ENCODE measurements at regions not wholly inside any gene's neighbourhood (a gene's known extent, or its start where the extent isn't known, plus 50 kb on each side); places are given as distances from the start of the nearest gene placed in this dataset.
"Not testable (repeated sequence)": the region's sequence is repeated elsewhere in the genome, so short reads cannot be mapped to it uniquely, and the experiment has no call there.

DNA sequence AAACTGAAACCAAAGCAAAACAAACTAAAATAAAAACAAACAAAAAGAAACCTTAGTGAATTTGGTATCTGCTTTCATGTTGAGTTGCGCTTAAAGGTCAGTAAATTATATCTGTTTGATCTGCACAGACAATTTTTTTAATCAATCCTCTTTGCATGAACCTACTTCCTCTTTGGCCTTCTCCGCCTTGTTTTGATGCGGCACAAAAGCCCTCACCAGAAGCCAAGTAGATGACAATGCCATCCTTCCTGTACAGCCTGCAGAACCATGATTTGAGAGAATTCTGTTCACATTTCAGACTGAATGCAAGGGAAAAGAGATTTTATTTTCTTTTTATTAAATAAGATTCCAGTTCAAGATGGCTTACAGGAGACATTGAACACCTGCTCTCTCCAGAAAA lies 473.6 kb upstream of the FTMT start:
- peak; percentile 17 for DNase-seq

DNA sequence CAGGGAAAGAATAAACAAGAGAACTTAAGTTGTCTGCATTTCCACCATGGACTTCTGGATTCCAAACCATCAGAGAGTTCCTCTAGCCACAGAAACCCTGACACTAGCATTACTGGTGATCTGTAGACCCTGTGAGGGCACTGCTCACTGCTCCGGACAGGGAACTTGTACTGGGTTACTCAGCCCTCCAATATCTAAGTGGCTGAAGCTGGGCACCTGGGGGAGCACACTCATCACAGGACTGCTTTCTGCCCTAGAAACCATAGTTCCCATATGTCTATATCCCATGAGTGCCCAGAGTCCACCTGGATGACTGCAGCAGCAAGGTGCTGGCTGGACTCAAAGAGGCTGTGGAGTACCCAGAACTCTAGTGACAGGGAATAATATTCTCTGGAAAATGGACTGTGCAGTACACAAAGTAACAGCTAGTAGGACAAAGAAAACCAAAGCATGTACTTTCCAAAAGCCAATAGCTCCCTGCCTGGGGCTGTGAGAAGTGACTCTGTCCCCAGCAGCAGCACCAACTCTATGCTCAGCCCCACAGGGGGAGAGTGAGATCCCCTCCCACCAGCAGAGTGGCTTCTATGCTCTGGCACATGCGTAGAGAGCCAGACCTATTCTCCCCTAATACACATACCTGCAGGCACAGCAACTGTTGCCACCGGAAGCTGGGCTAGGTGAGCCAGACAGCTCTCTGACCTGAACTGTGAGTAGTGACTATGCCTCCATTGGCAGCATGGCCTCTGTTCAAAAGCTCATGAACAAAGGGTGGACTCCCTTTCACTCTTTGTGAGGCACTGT lies 472.9 kb upstream of the FTMT start:
- DNase-seq, result peak; percentile 20

DNA sequence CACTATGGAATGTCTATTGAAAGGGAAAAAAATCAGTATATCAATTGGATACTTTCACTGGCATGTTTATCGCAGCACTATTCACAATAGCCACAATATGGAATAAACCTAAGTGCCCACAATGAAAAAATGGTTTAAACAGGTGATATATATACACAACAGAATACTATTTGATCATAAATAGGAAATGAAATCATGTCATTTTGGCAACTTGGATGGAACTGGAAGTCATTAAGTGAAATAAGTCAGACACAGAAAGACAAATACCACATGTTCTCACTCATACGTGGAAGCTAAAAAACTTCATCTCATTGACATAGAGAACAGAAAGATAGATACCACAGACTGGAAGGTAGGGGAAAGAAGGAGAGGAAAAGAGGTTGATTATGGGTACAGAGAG lies 471.6 kb upstream of the FTMT start:
- no peak for DNase-seq

DNA sequence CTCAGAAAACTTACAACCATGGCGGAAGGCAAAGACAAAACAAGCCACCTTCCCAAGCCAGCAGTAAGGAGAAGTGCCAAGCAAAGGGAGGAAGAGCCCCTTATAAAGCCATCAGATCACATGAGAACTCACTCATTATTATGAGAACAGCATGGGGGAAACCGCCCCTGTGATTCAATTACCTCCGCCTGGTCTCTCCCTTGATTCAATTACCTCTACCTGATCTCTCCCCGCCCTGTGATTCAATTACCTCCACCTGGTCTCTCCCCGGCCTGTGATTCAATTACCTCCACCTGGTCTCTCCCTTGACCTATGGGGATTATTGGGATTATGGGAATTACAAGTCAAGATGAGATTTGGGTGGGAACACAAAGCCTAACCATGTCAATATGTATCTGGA lies 467.3 kb upstream of the FTMT start:
- no peak for DNase-seq

DNA sequence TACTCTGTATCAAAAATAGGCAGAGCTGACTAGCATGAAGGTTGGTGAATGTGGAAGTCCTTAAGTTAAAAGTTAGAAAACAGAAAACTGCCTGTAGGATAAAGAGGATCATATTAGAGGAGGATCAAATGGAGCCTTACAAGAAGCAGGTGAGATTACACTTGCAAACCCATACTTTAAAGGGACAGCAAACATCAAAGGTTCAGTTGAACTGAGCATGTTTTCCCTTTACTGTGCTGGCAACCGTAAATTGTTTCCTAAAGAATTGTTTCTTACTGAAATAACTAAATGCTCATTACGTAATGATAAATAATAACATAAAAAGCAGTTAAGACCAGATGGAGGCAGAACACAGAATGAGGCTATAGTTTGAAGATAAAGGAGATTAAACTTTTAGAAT lies 465.3 kb upstream of the FTMT start:
- no peak for DNase-seq

DNA sequence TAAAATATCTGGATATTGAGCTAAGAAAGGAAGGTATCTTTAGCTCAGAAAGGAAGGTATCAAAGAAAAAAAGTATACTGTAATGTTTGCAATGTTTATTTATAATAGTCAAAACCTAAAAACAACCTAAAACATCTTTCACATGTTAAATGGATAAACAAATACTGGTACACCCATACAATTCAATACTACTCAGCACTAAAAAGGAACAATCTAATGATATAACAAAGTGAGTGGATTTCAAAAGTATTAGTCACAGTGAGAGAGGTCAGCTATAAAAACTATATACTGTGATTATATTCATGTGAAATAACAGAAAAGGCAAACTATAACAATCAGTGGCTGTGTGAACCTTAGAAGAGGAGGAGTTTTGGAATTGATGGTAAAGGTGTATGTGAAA lies 455.0 kb upstream of the FTMT start:
- DNase-seq, result no peak

DNA sequence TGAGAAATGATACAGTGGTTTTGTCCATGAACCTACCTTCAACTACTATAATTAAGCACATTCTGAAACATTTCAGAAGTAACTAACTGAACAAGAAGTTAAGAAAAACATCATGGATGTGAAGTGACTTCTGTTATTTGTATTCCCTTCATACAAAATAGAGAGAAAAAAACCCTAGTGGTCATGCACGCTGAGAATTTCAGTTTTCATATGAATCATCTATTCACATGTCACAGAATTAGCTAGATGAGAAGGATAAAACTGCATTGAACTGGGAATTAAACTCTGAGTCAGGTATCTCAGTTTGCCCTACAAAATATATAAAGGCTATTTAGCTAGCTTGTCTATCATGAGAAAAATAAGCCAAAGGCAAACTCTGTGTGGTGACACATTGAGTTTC lies 451.8 kb upstream of the FTMT start:
- DNase-seq, result no peak

DNA sequence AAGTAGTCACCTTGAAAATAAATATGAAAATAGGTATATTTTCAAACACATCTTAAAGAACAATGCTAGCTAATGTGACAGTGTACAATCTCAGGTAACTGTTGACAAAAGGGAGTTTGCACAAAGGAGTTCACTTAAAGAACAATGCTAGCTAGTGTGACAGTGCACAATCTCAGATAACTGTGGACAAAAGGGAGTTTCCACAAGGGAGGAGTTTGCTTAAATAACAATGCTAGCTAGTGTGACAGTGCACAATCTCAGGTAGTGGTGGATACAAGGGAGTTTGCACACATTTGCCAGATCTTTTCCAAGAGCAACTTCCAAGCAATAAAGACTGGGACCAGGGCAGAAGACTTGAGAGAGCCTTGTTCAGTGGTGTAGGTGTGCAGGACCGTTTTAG lies 442.9 kb upstream of the FTMT start:
- DNase-seq, result no peak

DNA sequence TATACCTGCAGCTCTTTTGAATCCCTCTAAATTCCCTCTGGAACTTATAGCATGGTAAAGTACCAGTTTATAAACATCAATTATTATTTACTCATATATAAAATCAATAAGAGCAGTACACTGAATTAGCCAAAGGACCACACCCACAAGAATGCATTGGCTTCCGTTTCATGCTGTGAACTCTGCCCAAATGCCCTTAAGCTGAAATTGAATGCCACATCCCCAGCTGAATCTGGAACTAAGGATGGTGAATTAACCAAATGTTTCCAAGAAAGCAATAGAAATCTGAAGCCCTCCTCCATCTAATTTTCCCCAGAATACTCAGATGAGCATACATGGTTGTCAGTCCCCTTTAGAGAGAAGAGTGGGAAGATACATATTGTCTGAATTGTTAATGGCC lies 436.4 kb upstream of the FTMT start:
- no peak for DNase-seq

DNA sequence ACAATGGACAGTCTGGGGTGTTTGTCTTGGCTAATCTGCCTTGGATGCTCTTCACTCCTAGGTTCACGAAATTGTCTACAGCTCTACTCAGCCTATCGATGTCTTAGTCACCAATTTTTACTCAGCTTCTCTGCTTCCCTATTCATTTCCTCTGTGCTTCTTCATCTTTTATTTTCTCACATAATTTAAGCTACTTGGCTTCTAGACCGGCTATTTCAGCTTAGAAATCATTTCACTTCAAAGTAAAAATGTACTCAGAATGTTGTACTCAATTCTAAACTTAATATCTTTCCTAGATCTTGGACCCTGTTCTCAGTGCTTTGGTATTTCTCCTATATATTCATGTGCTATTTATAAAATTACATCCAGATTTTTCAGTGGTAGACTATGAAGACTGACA lies 430.0 kb upstream of the FTMT start:
- no peak for DNase-seq

DNA sequence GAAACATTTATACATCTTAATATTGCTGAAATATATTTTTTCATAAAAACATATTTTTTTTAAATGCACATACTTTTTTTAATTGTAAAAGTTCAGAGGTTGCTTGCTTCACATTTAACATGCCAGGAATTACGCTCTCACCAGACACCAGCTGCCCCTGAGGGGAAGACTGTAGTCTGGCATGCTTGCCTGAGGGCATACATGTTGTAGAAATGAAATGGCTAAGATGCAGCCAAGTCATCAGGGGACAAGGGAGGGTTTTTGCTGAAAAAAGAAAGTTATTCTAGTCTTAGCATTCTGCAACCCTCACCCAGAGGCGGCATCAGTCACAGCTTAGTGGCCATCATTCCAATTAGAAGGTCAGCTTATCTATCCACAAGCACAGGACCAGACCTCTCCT lies 426.7 kb upstream of the FTMT start:
- DNase-seq, result no peak

DNA sequence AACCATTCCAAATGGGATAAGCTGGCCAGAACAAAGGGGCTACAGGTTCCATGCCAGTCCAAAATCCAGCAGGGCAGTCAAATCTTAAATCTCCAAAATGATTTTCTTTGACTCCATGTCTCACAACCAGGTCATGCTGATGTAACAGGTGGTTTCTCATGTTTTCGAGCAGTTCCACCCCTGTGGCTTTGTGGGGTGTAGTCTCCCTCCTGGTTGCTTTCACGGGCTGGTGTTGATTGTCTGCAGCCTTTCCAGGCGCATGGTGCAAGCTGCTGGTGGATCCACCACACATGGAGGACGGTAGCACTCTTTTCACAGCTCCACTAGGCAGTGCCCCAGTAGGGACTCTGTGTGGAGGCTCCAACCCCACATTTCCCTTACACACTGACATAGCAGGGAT lies 425.5 kb upstream of the FTMT start:
- no peak for DNase-seq

DNA sequence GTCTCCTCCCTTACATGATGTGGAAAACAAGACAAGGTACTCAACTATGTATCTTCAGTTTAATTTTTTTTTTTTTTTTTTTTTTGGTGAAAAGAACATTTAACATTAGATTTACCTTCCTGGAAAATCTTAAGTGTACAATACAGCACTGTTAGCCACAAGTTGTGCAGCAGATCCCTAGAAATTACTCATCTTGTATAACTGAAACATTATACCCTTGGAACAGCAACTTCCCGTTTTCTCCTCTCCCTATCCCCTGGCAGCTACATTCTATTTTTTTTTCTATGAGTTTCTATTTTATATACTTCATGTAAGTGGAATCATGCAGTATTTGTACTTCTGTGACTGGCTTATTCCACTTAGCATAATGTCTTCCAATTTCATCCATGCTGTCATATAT lies 421.9 kb upstream of the FTMT start:
- no peak for DNase-seq

DNA sequence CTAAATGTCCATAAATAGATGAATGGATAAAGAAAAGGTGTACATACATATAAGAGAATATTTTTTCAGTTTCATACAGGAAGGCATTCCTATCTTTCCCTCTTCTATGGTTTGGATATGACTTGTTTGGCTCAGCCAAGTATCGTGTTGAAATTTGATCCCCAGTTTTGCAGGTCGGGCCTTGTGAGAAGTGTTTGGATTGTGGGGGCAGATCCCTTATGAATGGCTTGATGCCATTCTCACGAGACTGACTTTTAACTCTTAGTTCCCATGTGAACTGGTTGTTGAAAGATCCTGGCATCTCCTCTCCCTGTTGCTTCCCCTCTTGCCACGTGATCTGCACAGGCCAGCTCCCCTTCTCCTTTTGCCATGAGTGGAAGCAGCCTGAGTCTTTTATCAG lies 421.1 kb upstream of the FTMT start:
- no peak for DNase-seq

DNA sequence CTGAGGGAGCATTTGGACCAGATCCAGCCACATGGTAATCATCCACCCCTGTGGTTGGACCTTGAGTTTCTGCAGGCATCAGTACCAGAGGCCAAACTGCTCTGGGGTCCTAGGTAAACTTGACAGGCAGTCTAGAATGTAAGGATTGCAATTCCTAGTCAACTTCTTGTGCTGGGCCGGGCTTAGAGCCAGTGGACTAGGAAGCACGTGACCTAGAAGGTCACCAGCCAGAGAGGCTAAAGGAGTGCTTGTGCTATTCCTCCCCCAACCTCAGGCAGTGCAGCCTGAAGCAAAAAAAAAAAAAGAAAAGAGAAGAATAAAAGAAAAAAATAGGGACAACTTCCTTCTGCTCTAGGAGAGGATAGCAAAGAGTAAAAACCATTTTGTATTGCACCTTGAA lies 406.2 kb upstream of the FTMT start:
- no peak for DNase-seq

DNA sequence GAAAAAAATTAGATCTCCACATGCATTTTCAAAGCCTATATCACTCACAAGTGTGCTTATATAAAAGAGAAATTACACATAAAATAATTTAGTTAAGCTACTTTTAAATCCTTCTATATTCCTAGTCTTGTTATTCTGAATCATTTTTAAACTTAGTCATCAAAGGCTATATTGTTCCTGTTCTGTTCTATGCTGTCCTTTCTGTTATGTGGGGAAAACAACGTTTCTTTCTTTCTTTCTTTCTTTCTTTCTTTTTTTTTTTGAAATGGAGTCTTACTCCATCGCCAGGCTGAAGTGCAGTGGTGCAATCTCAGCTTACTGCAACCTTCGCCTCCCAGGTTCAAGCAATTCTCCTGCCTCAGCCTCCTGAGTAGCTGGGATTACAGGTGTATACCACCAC lies 389.2 kb upstream of the FTMT start:
- DNase-seq, result no peak

DNA sequence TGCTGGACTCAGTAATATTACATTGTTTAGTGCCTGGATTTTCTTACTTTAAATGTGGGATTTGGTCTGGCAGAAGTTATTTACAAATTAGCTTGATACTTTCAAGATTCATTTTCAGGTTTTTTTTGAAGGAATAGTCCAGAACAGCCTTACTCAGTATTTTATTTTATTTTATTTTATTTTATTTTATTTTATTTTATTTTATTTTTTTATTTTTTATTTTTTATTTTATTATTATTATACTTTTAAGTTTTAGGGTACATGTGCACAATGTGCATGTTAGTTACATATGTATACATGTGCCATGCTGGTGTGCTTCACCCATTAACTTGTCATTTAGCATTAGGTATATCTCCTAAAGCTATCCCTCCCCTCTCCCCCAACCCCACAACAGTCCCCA lies 380.5 kb upstream of the FTMT start:
- DNase-seq, result not testable (repeated sequence)

DNA sequence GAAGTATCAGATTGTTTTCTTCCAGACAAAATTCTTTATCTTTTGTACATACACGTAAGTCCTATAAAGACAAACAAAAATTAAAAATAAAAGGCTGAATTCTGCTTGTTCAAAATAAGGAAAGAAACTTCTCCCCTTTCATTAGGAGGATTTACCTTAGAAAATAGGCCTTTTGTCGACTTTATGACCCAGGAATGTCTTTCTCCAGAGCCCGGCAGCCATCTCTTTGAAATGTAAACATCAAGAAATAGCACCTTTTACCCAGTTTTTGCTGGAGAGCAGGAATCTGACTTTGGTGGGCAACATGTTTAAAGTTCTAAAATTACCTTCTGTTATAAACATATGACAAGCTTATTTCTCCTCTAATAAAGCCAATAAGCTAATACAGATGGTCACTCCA lies 373.0 kb upstream of the FTMT start:
- no peak for DNase-seq

DNA sequence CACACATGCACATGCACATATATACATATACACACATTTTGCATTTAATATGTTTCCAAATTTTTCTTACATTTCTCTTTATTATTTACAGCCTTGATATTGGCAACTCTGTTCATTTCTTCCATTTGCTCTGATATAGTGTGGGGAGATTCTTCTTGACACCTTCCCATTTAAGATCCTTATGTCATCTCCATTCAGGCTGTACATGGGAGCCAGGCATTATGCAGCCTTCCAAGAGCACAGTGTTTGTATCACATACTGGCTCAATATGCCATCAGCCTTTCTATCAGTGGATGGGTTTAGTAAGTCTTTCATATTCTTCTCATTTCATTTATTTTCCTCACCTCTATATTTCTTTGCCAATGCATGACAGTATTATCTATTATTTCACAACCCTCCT lies 372.3 kb upstream of the FTMT start:
- DNase-seq, result no peak

DNA sequence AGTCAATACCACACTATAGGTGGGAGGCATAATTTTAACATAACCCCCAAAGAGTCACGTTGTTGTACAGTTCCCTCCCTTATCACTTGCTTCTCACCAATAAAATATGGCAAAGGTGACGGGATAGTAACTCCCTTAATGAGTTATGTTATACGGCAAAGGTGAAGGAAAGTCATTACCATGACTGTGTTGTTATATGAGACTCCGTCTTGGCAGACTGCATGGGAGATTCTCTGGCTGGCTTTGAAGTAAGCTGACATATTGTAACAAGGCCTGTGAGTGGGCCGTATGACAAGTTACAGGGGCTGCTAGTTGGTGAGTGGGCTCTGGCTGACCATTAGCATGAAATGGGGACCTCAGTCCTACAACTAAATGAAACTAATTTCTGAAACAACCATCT lies 366.4 kb upstream of the FTMT start:
- no peak for DNase-seq

DNA sequence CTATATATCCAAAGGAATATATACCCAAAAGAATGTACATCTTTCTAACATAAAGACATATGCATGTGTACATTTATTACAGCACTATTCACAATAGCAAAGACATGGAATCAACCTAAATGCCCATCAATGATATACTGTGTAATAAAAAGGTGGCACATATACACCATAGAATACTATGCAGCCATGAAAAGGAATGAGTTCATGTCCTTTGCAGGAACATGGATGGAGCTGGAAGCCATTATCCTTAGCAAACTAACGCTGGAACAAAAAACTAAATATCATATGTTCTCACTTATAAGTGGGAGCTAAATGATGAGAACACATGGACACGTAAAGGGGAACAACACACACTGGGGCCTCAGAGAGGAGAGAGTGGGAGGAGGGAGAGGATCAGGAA lies 365.7 kb upstream of the FTMT start:
- not testable (repeated sequence) for DNase-seq

DNA sequence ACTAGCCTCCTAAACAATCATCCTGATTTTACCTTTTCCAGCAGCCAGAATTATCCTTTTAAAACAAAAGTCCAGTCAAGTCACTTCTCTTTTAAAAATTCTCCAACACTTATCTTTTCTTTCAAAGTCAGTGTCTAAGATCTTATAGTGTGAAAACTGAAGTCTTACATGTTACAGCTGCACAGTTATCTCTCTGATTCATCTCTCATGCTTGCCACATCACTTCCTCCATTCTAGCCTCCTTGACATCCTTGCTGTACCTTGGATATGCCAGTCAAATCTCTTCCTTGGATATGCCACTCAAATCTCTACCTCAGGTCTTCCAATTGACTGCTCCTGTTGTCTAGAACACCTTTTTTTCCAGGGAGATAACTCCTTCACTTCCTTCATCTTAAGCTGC lies 361.7 kb upstream of the FTMT start:
- DNase-seq, result no peak

DNA sequence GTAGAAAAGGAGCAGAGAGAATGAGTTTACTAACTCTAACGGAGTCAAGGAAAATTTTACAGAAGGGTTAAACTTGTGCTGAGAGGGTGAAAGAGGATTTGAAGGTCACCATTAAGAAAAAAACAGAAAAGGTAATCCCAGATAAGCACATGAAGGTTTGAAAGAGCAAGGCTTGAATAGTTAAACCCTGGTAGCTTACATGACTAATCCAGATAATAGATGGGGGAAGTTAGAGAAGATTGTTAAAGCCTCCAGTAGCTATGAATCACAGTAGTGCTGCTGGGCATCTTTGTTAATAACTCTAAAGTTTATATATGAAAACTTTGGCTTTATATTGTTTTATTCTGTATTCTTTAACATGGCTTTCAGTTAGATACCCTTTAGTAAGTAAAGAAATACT lies 354.5 kb upstream of the FTMT start:
- DNase-seq, result no peak

DNA sequence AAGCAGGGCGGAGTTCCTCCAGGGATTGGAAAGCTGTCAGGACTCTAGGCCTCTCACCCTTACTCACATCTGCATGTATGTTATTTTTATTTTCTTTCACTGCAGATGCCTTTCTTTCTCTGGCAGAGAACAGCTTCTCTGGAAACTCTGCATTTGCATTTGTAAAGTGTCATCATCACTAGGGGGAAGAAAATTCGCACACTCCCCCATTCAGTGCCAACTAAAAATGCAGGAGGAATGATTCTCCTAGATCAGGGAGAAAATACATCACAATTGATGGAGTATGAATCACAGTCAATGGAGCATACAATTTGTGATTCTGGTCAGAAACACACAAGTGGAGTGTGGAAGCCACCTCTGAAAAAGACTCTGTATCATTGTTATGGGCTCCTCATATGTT lies 351.4 kb upstream of the FTMT start:
- DNase-seq, result no peak

DNA sequence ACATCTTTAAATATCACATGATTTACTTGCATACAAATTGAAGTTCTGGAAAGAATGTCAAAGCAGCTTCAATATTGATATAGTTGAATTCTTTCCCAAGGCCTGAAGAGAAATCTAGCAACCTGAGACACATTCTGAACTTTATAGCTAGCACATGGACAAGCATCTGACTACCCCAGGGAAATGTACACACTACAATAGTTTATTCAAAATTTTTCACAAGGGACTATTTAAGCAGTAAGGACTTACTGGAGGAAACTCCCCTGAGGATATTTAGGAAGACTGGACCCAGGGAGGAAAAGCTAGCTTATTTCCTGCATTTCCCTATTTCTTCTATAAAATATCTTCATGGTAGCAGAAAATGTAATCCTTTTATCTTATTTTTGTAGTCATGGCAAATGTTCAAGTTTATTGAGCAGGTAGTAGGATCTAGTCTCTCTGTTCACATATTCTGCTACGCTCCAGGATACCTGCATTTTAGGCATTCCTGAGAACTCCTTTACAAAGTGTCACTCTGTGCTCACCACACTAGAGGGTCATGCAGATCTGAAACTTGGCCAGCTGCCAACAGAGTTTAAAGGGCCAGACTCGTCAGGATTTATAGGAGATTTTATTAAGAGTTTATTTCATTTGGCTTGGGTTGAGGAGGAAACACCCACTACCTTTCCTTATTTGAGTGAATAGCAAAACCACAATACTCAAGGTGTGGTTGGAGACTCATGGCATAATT lies 348.4 kb upstream of the FTMT start:
- peak; percentile 48 for DNase-seq
